ENCODE measurements at regions not wholly inside any gene's neighbourhood (a gene's known extent, or its start where the extent isn't known, plus 50 kb on each side); places are given as distances from the start of the nearest gene placed in this dataset.

GRCh38 chr17:70875729-70876310 lies 706.5 kb downstream of the KCNJ2 start:
- Histone ChIP-seq H3K27ac (ENCODE audit: low read length) (no peak overlapping the region), H3K36me3 (ENCODE audit: control insufficient read depth, insufficient read depth, low read length) (no peaks in the 10 kb centered on the region), H3K4me1 (ENCODE audit: control insufficient read depth, insufficient read depth, low read length) (no peaks in the 10 kb centered on the region), H3K9me3 (ENCODE audit: control insufficient read depth, insufficient read depth, low read depth, low read length) (no peaks in the 10 kb centered on the region), H3K4me3 (ENCODE audit: low read depth in 2 of 2, low read length in 2 of 2) (no peak overlapping the region), H3K27me3 (ENCODE audit: control insufficient read depth, insufficient read depth, low read length) (no peaks in the 10 kb centered on the region)
- BruUV-seq (replicated peaks) = no TSS peak
- DNase-seq (ENCODE audit: low read depth, low spot score) (no peak), ATAC-seq (no peak)
- intact Hi-C loops (cut with micrococcal nuclease; ENCODE audit: unreplicated experiment) (no loop called here), in situ Hi-C loops (cut with HindIII; ENCODE audit: low pct_unique_long_range_greater_than_20kb, low sequenced_read_pairs) (no loop called here)
- POLR2A ChIA-PET = no interaction called here
- TF ChIP-seq POLR2AphosphoS5 (IDR thresholded peaks at IDR 0.05; ENCODE audit: low read depth, low read length) (no peak), CTCF (IDR thresholded peaks at IDR 0.05) (no peak), TCF7L2 (IDR thresholded peaks at IDR 0.05; ENCODE audit: low read depth, low read length) (no peak), SIN3A (IDR thresholded peaks at IDR 0.05; ENCODE audit: borderline replicate concordance, insufficient read depth, low read depth, low read length) (no peak)
- TF ChIP-seq, protein P1, sequence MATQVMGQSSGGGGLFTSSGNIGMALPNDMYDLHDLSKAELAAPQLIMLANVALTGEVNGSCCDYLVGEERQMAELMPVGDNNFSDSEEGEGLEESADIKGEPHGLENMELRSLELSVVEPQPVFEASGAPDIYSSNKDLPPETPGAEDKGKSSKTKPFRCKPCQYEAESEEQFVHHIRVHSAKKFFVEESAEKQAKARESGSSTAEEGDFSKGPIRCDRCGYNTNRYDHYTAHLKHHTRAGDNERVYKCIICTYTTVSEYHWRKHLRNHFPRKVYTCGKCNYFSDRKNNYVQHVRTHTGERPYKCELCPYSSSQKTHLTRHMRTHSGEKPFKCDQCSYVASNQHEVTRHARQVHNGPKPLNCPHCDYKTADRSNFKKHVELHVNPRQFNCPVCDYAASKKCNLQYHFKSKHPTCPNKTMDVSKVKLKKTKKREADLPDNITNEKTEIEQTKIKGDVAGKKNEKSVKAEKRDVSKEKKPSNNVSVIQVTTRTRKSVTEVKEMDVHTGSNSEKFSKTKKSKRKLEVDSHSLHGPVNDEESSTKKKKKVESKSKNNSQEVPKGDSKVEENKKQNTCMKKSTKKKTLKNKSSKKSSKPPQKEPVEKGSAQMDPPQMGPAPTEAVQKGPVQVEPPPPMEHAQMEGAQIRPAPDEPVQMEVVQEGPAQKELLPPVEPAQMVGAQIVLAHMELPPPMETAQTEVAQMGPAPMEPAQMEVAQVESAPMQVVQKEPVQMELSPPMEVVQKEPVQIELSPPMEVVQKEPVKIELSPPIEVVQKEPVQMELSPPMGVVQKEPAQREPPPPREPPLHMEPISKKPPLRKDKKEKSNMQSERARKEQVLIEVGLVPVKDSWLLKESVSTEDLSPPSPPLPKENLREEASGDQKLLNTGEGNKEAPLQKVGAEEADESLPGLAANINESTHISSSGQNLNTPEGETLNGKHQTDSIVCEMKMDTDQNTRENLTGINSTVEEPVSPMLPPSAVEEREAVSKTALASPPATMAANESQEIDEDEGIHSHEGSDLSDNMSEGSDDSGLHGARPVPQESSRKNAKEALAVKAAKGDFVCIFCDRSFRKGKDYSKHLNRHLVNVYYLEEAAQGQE (IDR thresholded peaks at IDR 0.05; ENCODE audit: insufficient read depth in 1 of 2, low read depth in 2 of 2, low read length in 1 of 2) = no peak
- CTCF ChIA-PET = no interaction called here

DNA sequence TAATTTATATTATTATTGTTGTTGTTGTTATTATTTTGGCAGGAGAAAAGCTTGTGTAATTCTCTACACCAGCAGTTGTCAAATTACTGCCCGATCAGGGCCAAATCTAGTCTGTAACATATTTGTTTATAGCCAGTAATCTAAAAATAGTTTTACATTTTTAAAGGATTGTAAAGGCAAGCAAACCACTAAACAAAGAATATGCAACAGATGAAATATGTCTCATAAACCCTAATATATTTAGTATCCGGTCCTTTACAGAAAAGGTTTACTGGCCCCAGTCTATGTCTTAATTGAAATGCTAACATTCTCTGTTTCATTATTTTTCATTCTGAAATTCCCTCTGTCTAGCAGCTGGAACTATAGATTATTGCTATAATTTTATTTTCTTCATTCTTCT lies 709.5 kb downstream of the KCNJ2 start:
- no peaks in the 10 kb centered on the region for H3K9me3 ChIP-seq (ENCODE audit: control insufficient read depth, insufficient read depth, low read depth, low read length)
- no peaks in the 10 kb centered on the region for H3K36me3 ChIP-seq (ENCODE audit: control insufficient read depth, insufficient read depth, low read length)
- H3K4me1 ChIP-seq (ENCODE audit: control insufficient read depth, insufficient read depth, low read length) = no peaks in the 10 kb centered on the region
- ATAC-seq (no peak), DNase-seq (ENCODE audit: low read depth, low spot score) (no peak)
- ChIA-PET POLR2A (no interaction called here), CTCF (no interaction called here)
- H3K4me3 ChIP-seq (ENCODE audit: low read depth in 2 of 2, low read length in 2 of 2) = no peak overlapping the region
- H3K27ac ChIP-seq (ENCODE audit: low read length) = no peak overlapping the region
- BruUV-seq (replicated peaks) = no TSS peak
- intact Hi-C loops (cut with micrococcal nuclease; ENCODE audit: unreplicated experiment) (no loop called here), in situ Hi-C loops (cut with HindIII; ENCODE audit: low pct_unique_long_range_greater_than_20kb, low sequenced_read_pairs) (no loop called here)
- no peaks in the 10 kb centered on the region for H3K27me3 ChIP-seq (ENCODE audit: control insufficient read depth, insufficient read depth, low read length)
- TF ChIP-seq POLR2AphosphoS5 (IDR thresholded peaks at IDR 0.05; ENCODE audit: low read depth, low read length) (no peak), CTCF (IDR thresholded peaks at IDR 0.05) (no peak), SIN3A (IDR thresholded peaks at IDR 0.05; ENCODE audit: borderline replicate concordance, insufficient read depth, low read depth, low read length) (no peak), TCF7L2 (IDR thresholded peaks at IDR 0.05; ENCODE audit: low read depth, low read length) (no peak)
- TF ChIP-seq, protein P1 (IDR thresholded peaks at IDR 0.05; ENCODE audit: insufficient read depth in 1 of 2, low read depth in 2 of 2, low read length in 1 of 2) = no peak

Measured in Panc1 (cell line).